RWPE2 (cell line): ENCODE measurements at regions not wholly inside any gene's neighbourhood (a gene's known extent, or its start where the extent isn't known, plus 50 kb on each side); places are given as distances from the start of the nearest gene placed in this dataset.

Experiments used
- ATAC-seq: fragments of 200-7000 bp; cut with Tn5 transposase; 3 replicates; pipeline ENCODE4 v1.9.1; 2021; ENCODE audit warnings: low read depth
- DNase-seq: peaks from one replicate; pipeline ENCODE4 v3.0.0-alpha.2; 2020; ENCODE audit warnings: low spot score
- H3K27ac ChIP-seq: fragments of 450-650 bp; 2 replicates; pipeline ENCODE4 v1.5.1; 2017; ENCODE audit warnings: mild to moderate bottlenecking; ENCODE audit not compliant: poor library complexity, severe bottlenecking
- H3K27me3 ChIP-seq: fragments of 250-450 bp; sonication (Bioruptor Pico); 2 replicates; pipeline ENCODE4 v1.5.1; 2021; ENCODE audit warnings: mild to moderate bottlenecking, moderate library complexity; ENCODE audit not compliant: insufficient read depth, poor library complexity, severe bottlenecking
- H3K36me3 ChIP-seq: fragments of 250-450 bp; sonication (Bioruptor Pico); 2 replicates; pipeline ENCODE4 v1.5.1; 2020; ENCODE audit warnings: low read depth, mild to moderate bottlenecking, moderate library complexity
- H3K4me1 ChIP-seq: fragments of 250-450 bp; sonication (Bioruptor Pico); 2 replicates; pipeline ENCODE4 v1.5.1; 2021; ENCODE audit warnings: mild to moderate bottlenecking, moderate library complexity; ENCODE audit not compliant: insufficient read depth, poor library complexity, severe bottlenecking
- H3K4me3 ChIP-seq: fragments of 250-450 bp; sonication (Bioruptor Pico); 2 replicates; pipeline ENCODE4 v1.5.1; 2021; ENCODE audit warnings: mild to moderate bottlenecking, moderate library complexity; ENCODE audit not compliant: severe bottlenecking
- H3K9me3 ChIP-seq: fragments of 250-450 bp; sonication (Bioruptor Pico); 2 replicates; pipeline ENCODE4 v1.5.1; 2021; ENCODE audit warnings: mild to moderate bottlenecking, moderate library complexity; ENCODE audit not compliant: severe bottlenecking
- CTCF ChIP-seq: fragments of 450-650 bp; IDR thresholded peaks from one replicate; pipeline ENCODE4 v1.5.1; 2017; ENCODE audit warnings: mild to moderate bottlenecking, moderate library complexity; ENCODE audit not compliant: poor library complexity, severe bottlenecking

- no peak for ATAC-seq
- Histone ChIP-seq H3K4me3 (no peak overlapping the region), H3K36me3 (no peaks in the 10 kb centered on the region), H3K27me3 (no peaks in the 10 kb centered on the region), H3K9me3 (no peaks in the 10 kb centered on the region), H3K4me1 (no peaks in the 10 kb centered on the region), H3K27ac (no peak overlapping the region)
- no peak for DNase-seq
- no peak for TF ChIP-seq CTCF
Observed at GRCh38 chrX:44693255-44693654, 150.6 kb upstream of the DUSP21 start.

GRCh38 chrX:44690129-44690528, 147.5 kb upstream of the FUNDC1 start:
- Histone ChIP-seq H3K4me3 (no peak overlapping the region), H3K36me3 (no peaks in the 10 kb centered on the region), H3K27me3 (no peaks in the 10 kb centered on the region), H3K9me3 (no peaks in the 10 kb centered on the region), H3K4me1 (no peaks in the 10 kb centered on the region), H3K27ac (no peak overlapping the region)
- ATAC-seq: no peak
- TF ChIP-seq CTCF: no peak
- DNase-seq: no peak

- H3K27me3 ChIP-seq: no peaks in the 10 kb centered on the region
- DNase-seq (peak; percentile 91), ATAC-seq (peak; percentile 99)
- no peak for TF ChIP-seq CTCF
- peaks cover 4% of the 10 kb centered on the region for H3K4me1 ChIP-seq
- no peaks in the 10 kb centered on the region for H3K9me3 ChIP-seq
- no peak overlapping the region for H3K4me3 ChIP-seq
- H3K27ac ChIP-seq: no peak overlapping the region
- no peaks in the 10 kb centered on the region for H3K36me3 ChIP-seq
Observed at GRCh38 chrX:44675362-44676024, 132.8 kb upstream of the FUNDC1 start.

- Histone ChIP-seq H3K36me3 (no peaks in the 10 kb centered on the region), H3K27ac (no peak overlapping the region), H3K4me3 (no peak overlapping the region), H3K27me3 (no peaks in the 10 kb centered on the region), H3K4me1 (peaks cover 4% of the 10 kb centered on the region), H3K9me3 (no peaks in the 10 kb centered on the region)
- no peak for TF ChIP-seq CTCF
- DNase-seq (no peak), ATAC-seq (no peak)
Observed at GRCh38 chrX:44674906-44675305, 132.2 kb upstream of the FUNDC1 start.

- H3K9me3 ChIP-seq: no peaks in the 10 kb centered on the region
- DNase-seq: no peak
Observed at GRCh38 chrX:44669626-44670025, 127.0 kb upstream of the FUNDC1 start.

More at GRCh38 chrX:44669626-44670025, 127.0 kb upstream of the FUNDC1 start:
- H3K36me3 ChIP-seq: no peaks in the 10 kb centered on the region
- no peak for TF ChIP-seq CTCF
- peak; percentile 45; the same call in 1 of the 3 replicates for ATAC-seq
- no peaks in the 10 kb centered on the region for H3K27me3 ChIP-seq
- H3K4me3 ChIP-seq: no peak overlapping the region
- peaks cover 2% of the 10 kb centered on the region for H3K4me1 ChIP-seq
- no peak overlapping the region for H3K27ac ChIP-seq
